ENCODE measurements at regions not wholly inside any gene's neighbourhood (a gene's known extent, or its start where the extent isn't known, plus 50 kb on each side); places are given as distances from the start of the nearest gene placed in this dataset.

GRCh38 chr18:46411867-46412690, 244.9 kb downstream of the LOXHD1 start:
- TF ChIP-seq POLR2A (IDR thresholded peaks at IDR 0.05), result no peak
- TF ChIP-seq, protein P1, sequence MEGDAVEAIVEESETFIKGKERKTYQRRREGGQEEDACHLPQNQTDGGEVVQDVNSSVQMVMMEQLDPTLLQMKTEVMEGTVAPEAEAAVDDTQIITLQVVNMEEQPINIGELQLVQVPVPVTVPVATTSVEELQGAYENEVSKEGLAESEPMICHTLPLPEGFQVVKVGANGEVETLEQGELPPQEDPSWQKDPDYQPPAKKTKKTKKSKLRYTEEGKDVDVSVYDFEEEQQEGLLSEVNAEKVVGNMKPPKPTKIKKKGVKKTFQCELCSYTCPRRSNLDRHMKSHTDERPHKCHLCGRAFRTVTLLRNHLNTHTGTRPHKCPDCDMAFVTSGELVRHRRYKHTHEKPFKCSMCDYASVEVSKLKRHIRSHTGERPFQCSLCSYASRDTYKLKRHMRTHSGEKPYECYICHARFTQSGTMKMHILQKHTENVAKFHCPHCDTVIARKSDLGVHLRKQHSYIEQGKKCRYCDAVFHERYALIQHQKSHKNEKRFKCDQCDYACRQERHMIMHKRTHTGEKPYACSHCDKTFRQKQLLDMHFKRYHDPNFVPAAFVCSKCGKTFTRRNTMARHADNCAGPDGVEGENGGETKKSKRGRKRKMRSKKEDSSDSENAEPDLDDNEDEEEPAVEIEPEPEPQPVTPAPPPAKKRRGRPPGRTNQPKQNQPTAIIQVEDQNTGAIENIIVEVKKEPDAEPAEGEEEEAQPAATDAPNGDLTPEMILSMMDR (IDR thresholded peaks at IDR 0.05), result no peak
- TF ChIP-seq EP300 (IDR thresholded peaks at IDR 0.05), result no peak

All from tibial nerve (tissue), 4 donors.